Epithelial cell of esophagus (primary cell): ENCODE measurements at regions not wholly inside any gene's neighbourhood (a gene's known extent, or its start where the extent isn't known, plus 50 kb on each side); places are given as distances from the start of the nearest gene placed in this dataset.

Experiments
- DNase-seq: peaks from one replicate; pipeline ENCODE4 v3.0.0; 2010; ENCODE audit warnings: low read depth
- H3K4me3 ChIP-seq: 2 replicates; pipeline ENCODE4 v1.5.1; 2011; ENCODE audit warnings: mild to moderate bottlenecking, low read length, control low read depth
- TF ChIP-seq, protein P1 (sequence below): IDR thresholded peaks from 2 replicates; pipeline ENCODE4 v1.5.1; 2011; ENCODE audit warnings: low read depth, mild to moderate bottlenecking, low read length, control low read depth, inconsistent platforms; ENCODE audit not compliant: insufficient read depth; ENCODE audit errors: missing control alignments

DNA sequence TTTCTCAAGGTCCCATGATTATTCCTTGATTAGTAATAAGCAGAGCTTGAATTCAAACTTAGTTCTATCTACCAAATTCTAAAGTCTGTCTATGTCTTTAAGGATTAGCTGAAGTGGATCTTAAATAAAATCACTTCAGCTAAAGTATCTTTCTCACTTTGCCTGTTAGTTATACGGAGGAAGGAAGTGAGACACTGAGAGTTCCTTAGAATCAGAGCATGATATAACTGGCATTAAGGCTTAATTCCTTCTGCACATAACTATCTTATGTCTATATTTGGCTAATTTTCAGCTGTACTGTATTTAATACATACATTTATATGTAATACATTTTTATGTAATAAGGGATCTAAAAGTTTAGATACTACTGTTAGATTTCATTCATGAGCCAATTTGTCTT, 491.1 kb upstream of the GHITM start:
- H3K4me3 ChIP-seq = no peak overlapping the region
- TF ChIP-seq, protein P1, sequence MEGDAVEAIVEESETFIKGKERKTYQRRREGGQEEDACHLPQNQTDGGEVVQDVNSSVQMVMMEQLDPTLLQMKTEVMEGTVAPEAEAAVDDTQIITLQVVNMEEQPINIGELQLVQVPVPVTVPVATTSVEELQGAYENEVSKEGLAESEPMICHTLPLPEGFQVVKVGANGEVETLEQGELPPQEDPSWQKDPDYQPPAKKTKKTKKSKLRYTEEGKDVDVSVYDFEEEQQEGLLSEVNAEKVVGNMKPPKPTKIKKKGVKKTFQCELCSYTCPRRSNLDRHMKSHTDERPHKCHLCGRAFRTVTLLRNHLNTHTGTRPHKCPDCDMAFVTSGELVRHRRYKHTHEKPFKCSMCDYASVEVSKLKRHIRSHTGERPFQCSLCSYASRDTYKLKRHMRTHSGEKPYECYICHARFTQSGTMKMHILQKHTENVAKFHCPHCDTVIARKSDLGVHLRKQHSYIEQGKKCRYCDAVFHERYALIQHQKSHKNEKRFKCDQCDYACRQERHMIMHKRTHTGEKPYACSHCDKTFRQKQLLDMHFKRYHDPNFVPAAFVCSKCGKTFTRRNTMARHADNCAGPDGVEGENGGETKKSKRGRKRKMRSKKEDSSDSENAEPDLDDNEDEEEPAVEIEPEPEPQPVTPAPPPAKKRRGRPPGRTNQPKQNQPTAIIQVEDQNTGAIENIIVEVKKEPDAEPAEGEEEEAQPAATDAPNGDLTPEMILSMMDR = no peak
- no peak for DNase-seq

DNA sequence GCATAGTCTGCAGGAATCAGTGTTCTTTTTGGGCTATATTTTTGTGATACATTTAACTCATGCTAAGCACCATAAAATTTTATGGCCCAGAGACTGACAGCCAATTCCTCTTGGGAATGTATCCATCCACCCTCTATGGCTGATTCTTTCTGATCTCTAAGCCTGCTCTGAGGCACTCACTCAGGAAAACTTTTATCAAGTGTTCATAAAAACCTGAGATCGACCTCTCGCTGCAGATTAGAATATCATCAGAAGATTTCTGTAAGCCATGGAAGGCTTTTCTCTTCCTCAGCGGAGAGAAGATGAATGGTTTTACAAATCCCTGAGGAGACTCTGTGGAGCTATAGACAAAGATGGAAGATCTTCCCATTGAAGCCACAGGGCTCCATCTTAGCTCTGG, 489.8 kb upstream of the GHITM start:
- no peak for DNase-seq

DNA sequence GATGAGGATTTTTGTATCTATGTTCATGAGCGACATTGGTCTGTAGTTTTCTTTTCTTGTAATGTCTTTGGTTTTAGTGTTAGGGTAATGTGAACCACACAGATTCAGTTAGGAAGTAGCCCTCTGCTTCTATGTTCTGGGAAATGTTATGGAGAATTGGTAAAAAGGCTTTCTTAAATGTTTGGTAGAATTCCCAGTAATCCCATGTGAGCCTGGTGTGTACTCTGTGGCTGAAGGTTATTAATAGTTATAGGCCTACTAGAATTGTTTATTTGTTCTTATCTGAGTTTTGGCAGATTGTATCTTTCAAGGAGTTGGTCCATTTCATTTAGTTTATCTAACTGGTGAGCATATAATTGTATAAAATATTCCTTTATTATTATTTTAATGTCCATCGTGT, 484.6 kb upstream of the GHITM start:
- no peak for DNase-seq
- TF ChIP-seq, protein P1 = no peak
- H3K4me3 ChIP-seq = no peak overlapping the region

More for the DNA sequence above, 489.8 kb upstream of the GHITM start:
- no peak overlapping the region for H3K4me3 ChIP-seq
- TF ChIP-seq, protein P1 = no peak

DNA sequence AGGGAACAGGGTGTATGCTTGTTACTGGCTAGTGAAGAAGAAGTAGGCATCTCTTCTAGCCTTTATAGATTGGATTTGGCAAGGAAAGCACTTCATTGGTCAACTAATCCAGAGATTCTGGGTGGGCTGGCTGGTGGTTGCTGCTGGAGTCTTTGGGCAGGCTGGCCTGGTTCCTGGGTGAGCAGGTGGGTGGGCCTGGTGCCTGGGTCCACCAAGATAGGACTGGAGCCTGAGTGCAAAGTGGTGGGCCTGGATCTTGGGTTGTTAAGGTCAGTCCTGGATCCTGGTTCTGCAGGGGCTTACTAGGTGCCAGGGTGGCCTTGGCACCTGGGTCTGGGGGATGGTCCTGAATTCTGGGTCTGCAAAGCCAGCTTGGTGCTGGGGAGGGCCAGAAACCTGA, 482.4 kb upstream of the GHITM start:
- no peak for DNase-seq
- H3K4me3 ChIP-seq = no peak overlapping the region
- TF ChIP-seq, protein P1 = no peak

DNA sequence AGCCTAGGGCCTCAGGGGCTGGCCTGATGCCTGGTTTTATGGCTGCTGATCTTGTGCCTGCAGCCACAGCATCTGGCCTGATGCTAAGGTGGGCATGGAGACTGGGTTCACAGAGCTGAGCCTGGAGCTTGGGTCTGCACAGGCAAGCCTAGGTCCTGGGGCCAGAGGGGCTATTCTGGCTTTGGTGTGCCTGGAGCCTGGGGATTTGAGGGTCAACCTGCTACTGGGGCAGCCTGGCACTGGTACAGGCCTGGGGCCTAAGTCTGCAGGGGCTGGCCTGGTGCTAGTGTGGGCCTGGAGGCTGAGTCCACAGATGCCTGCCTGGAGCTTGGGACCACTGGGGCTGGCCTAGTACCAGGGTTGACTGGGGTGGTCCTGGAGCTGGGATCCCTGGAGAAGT, 481.8 kb upstream of the GHITM start:
- no peak for DNase-seq
- TF ChIP-seq, protein P1 = no peak
- no peak overlapping the region for H3K4me3 ChIP-seq

DNA sequence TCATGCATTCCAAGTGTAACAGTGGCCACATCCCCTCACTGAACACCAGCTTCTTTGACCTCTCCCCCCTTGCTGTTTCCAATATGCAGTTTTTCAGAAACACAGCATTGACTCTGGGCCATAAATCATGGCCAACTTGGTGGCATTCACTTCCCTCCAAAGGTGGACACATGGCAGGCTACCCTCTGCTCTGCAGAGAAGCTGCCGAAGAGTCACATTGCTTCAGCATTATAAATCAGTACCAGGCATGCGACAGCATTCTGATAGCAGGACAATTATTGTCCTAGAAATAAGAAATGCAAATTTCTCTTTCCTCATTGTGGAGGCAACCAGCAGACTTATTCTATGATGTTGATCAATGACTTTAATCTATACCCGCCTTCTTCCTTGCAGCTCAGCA, 475.4 kb upstream of the GHITM start:
- TF ChIP-seq, protein P1 = no peak
- no peak overlapping the region for H3K4me3 ChIP-seq
- no peak for DNase-seq

DNA sequence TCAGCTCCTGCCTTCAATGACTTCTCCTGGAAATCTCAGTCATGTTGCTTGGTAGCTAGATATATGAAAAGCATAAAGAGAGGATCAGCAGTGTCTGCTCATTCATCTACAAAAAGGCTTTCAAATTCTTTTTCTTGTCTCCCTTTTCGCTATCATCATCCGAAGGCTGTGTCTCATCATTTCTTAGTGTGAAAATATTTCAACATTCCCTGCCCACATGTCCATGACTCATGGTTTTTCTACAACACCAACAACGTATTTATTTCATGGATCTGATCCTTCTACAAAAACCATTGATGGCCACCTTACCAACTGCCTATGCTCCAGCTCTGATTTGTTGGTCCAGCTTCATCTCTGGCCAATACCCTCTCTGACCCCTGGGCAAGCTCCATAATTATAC, 472.5 kb upstream of the GHITM start:
- DNase-seq = peak; percentile 8
- TF ChIP-seq, protein P1 = no peak
- no peak overlapping the region for H3K4me3 ChIP-seq
